ENCODE measurements at regions not wholly inside any gene's neighbourhood (a gene's known extent, or its start where the extent isn't known, plus 50 kb on each side); places are given as distances from the start of the nearest gene placed in this dataset.

DNA sequence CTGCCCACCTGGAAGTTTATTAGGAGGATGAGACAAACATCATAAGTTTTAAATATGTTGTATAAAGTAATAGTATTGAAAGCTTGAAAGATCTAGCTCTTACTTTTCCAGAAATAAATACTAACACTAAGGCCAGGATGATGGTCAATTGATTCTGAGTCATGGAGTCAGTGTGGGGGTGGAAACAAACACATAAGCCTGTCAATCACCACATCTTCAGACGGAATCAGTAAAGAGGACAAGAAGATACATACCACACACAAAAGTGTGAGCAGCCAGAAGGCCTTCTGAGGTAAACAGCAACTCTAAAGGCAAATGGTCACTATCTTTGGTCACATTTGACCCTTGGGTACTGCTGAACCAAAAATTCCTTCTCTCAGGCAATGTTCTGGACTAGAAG is 365.0 kb upstream of the RASGEF1B start:
- TF ChIP-seq, protein P1, sequence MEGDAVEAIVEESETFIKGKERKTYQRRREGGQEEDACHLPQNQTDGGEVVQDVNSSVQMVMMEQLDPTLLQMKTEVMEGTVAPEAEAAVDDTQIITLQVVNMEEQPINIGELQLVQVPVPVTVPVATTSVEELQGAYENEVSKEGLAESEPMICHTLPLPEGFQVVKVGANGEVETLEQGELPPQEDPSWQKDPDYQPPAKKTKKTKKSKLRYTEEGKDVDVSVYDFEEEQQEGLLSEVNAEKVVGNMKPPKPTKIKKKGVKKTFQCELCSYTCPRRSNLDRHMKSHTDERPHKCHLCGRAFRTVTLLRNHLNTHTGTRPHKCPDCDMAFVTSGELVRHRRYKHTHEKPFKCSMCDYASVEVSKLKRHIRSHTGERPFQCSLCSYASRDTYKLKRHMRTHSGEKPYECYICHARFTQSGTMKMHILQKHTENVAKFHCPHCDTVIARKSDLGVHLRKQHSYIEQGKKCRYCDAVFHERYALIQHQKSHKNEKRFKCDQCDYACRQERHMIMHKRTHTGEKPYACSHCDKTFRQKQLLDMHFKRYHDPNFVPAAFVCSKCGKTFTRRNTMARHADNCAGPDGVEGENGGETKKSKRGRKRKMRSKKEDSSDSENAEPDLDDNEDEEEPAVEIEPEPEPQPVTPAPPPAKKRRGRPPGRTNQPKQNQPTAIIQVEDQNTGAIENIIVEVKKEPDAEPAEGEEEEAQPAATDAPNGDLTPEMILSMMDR (IDR thresholded peaks at IDR 0.05) = no peak
- TF ChIP-seq EZH2 (IDR thresholded peaks at IDR 0.05) = no peak

All from neural progenitor cell (in vitro differentiated cells).